SK-N-MC (cell line): ENCODE measurements at regions not wholly inside any gene's neighbourhood (a gene's known extent, or its start where the extent isn't known, plus 50 kb on each side); places are given as distances from the start of the nearest gene placed in this dataset.

Source experiments
- EZH2 ChIP-seq: fragments of 200-600 bp; sonication (generic); IDR thresholded peaks from one replicate; pipeline ENCODE4 v1.6.1; 2017; ENCODE audit warnings: antibody characterized with exemption
- FOXP2 ChIP-seq: optimal IDR thresholded peaks from 2 replicates; pipeline ENCODE3; 2011; ENCODE audit warnings: mild to moderate bottlenecking, moderate library complexity; ENCODE audit not compliant: insufficient read depth; ENCODE audit errors: extremely low read length, control extremely low read depth
- POLR2AphosphoS5 ChIP-seq: IDR thresholded peaks from 2 replicates; pipeline ENCODE4 v1.6.1; 2012; ENCODE audit warnings: mild to moderate bottlenecking, low read depth, low read length, borderline replicate concordance

DNA sequence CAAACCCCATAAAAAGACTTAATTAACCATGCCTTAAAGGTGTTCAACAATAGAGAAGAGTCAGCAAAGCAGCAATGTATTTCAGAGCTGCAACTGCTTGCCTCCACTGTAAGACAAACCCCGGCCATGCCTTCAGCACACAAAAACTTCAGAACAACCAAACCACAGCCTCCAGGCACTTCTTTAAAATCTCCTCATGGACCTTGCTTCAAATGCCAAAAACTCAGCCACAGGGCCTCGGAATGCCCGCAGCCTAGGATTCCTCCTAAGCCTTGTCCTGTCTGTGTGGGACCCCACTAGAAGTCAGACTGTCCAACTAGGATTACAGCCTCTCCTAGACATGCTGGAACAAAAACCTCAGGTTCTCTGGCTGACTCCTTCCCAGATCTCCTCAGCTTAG, 208.1 kb upstream of the DUSP10 start:
- TF ChIP-seq EZH2 (no peak), POLR2AphosphoS5 (no peak), FOXP2 (no peak)
